HG02588 (cell line): ENCODE measurements at regions not wholly inside any gene's neighbourhood (a gene's known extent, or its start where the extent isn't known, plus 50 kb on each side); places are given as distances from the start of the nearest gene placed in this dataset.
"Not testable (repeated sequence)": the region's sequence is repeated elsewhere in the genome, so short reads cannot be mapped to it uniquely, and the experiment has no call there.

Experiments used
- ATAC-seq: cut with Tn5 transposase; IDR thresholded peaks from one replicate; pipeline ENCODE4 v1.9.1; 2021; ENCODE audit warnings: mild to moderate bottlenecking, moderate library complexity; ENCODE audit not compliant: unreplicated experiment

GRCh38 chr5:177664737-177665136 lies 64.8 kb downstream of the B4GALT7 start:
- ATAC-seq: not testable (repeated sequence)

- not testable (repeated sequence) for ATAC-seq
Observed at GRCh38 chr5:177665172-177665571, 65.2 kb downstream of the B4GALT7 start.

- ATAC-seq: not testable (repeated sequence)
Observed at GRCh38 chr5:177665960-177666359, 66.0 kb downstream of the B4GALT7 start.

- ATAC-seq: peak; percentile 29
Observed at GRCh38 chr5:177671035-177671754, 71.3 kb downstream of the B4GALT7 start.

- ATAC-seq: peak; percentile 66
Observed at GRCh38 chr5:177671755-177672690, 72.1 kb downstream of the B4GALT7 start.
